ENCODE measurements at regions not wholly inside any gene's neighbourhood (a gene's known extent, or its start where the extent isn't known, plus 50 kb on each side); places are given as distances from the start of the nearest gene placed in this dataset.
"Not testable (repeated sequence)": the region's sequence is repeated elsewhere in the genome, so short reads cannot be mapped to it uniquely, and the experiment has no call there.

DNA sequence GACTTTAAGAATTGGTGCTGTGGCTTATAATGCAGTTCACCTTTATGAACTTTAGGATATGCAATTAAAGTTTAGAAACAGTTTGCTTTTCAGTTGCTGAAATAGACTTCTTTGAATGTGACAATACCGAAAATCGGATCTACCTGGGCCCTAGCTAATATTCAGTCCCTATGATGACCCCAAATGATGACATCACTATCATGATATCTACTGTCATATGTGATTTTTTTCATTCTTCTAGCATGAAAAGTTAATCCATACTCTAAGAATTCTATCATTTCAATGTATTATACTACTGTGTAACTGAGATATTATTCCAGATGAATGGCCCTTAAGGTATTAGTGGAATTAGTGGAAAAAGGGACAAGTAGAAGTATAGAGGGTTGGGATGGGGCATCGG, 487.2 kb upstream of the TUSC1 start:
- intact Hi-C loops (cut with DNase I): no loop called here
- DNase-seq (ENCODE audit: missing footprints) (no peak), ATAC-seq (no peak)

DNA sequence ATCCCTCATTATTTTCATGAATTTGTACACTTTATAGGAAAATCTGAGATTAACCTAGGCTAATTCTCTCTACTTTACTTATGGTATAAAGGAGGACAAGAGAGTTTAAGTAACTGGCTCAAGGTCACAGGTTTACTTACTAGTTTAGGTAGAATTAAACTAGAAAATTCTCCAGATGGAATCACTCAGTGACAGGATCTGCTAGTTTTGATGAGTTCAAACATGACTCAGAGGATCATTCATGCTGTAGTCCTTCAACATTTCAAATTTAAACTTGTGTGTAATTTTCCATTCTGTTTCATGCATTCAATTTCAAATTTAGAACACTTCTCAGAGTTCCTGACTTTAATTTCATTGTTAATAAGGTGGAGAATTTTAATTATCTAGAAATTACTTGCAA, 485.7 kb upstream of the TUSC1 start:
- intact Hi-C loops (cut with DNase I): no loop called here
- no peak for ATAC-seq
- DNase-seq (ENCODE audit: missing footprints): no peak

DNA sequence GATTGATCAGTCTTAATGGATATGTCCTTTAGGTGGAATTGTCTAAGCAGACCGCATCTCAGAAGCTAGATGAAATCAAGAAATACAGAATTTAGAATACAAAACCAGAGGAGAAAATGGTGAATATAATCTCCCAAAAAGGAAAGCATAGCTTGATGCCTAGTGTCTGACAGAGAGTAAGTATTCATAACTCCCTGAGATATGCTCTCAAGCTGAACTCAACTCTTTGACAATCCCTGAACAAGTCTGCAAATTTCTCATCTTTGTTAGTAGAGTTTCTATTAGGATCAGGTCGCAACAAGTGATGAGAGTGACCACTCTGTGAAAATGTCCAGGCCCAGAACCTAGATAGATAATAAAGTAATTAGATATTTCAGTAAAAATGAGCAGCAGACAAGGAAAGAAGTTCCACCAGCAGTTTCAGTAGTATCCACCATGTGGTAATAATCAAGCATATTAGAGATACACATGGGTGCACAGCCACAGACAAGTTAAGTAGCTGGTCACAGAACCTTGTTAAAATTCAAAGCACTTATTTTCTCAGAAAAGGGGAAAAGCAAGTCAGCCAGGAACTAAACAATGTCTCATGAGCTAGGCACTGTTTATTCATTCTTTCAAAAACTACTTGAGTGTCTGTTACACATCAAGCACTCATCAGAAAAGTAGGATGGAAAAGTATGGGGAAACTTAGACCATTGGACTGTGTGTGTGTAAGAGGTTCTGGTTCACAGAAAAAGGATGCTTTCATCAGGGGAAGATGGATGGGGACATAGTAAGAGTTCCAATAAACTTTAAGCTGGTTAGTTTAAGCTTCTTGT, 481.5 kb upstream of the TUSC1 start:
- intact Hi-C loops (cut with DNase I): no loop called here
- ATAC-seq (no peak), DNase-seq (ENCODE audit: missing footprints) (no peak)

- DNase-seq (ENCODE audit: missing footprints) (no peak), ATAC-seq (no peak)
- intact Hi-C loops (cut with DNase I): no loop called here
These were observed 480.4 kb upstream of the TUSC1 start for GRCh38 chr9:26158631-26159150.

GRCh38 chr9:26157411-26157810, 479.2 kb upstream of the TUSC1 start:
- ATAC-seq: no peak
- intact Hi-C loops (cut with DNase I): no loop called here
- no peak for DNase-seq (ENCODE audit: missing footprints)

DNA sequence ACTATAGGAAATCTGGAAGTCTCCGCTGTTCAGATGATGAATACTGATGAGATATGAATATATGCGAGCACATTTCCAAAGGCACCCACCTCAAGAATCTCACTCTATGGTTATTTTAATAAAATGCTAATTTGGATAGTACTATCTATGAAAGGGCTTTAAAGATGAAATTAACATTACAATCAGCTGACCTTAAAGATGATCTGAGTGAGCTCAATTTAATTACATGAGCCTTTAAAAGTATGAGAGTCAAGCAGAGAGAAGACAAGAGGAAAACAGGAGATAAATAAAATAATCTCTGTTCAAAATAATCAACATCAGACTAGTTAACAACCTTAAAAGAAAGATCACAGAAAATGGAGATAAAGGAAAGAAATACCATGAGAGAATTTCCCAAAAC, 474.1 kb upstream of the TUSC1 start:
- intact Hi-C loops (cut with DNase I): no loop called here
- DNase-seq (ENCODE audit: missing footprints) (no peak), ATAC-seq (no peak)

DNA sequence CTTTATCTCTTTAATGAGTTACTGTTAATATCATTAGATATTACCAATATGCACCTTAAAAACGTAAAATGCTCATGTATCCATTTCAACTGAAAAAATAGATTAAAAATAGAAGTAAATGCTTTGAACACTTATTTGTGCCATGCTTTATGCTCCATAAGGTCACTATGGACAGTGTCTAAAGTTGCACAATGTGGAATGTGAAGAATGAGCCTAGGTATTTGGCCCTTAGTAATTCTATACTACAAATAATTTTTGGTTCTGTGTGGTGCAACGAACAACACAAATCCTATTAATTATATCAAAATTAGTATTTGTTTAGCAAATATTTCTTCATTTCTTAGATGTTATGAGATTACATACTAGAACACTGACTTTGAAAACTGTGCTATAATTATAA, 469.9 kb upstream of the TUSC1 start:
- no peak for ATAC-seq
- no peak for DNase-seq (ENCODE audit: missing footprints)
- intact Hi-C loops (cut with DNase I): no loop called here

- no peak for DNase-seq (ENCODE audit: missing footprints)
- no peak for ATAC-seq
- intact Hi-C loops (cut with DNase I): no loop called here
These were observed 467.7 kb upstream of the TUSC1 start for GRCh38 chr9:26145938-26146337.

GRCh38 chr9:26142631-26143030, 464.4 kb upstream of the TUSC1 start:
- intact Hi-C loops (cut with DNase I): no loop called here
- no peak for DNase-seq (ENCODE audit: missing footprints)
- no peak for ATAC-seq

GRCh38 chr9:26142201-26142600, 464.0 kb upstream of the TUSC1 start:
- DNase-seq (ENCODE audit: missing footprints) (no peak), ATAC-seq (no peak)
- intact Hi-C loops (cut with DNase I): no loop called here

- no peak for ATAC-seq
- no peak for DNase-seq (ENCODE audit: missing footprints)
- intact Hi-C loops (cut with DNase I): no loop called here
These were observed 455.3 kb upstream of the TUSC1 start for GRCh38 chr9:26133537-26133936.

DNA sequence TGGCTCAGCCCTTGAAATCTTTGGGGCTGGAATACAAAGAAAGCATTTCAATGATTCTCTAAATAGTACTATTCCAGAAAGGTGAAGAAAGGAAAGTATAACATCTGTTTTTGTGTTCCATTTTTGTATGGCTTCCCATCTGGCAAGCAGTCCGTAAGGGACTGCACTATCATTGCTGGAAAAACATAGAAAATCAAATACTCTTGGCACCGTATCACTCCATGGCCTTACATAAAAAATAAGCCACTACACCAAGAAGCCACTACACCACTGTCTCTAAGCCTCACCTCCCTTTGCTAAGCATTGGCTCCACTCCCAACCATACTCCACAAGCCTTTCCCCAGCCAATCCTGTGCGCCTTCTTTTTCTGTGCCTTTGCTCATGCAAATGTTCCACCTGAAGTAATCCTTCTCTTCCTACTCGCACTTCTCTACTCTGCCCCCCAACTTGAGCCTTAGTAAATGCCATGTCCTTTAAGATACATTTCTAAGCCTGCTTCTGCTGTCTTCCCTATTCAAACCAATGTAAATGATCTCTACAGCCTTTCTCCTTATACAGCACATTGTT, 454.6 kb upstream of the TUSC1 start:
- intact Hi-C loops (cut with DNase I): no loop called here
- ATAC-seq: no peak

DNA sequence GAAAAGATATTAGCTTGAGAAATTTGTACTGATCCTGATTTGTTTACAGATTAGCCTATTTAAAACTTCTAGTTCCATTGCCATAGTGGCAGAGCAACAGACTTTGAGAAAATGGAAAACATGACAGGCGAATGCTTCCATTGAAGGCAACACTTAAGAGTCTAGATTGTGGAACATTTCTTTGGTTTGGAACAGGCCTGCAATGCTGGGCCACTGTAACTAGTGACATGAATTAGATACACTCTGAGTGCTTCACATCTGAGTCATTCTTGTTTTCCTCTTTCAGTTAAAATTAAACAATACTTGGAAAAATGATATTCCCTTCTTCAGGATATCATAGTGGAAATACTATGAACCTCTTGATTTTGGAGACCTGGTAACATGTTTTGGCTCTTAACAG, 453.6 kb upstream of the TUSC1 start:
- ATAC-seq (no peak), DNase-seq (ENCODE audit: missing footprints) (no peak)
- intact Hi-C loops (cut with DNase I): no loop called here

More for the DNA sequence above, 454.6 kb upstream of the TUSC1 start:
- DNase-seq (ENCODE audit: missing footprints): no peak

- intact Hi-C loops (cut with DNase I): no loop called here
These were observed 451.0 kb upstream of the TUSC1 start for GRCh38 chr9:26129217-26129616.

GRCh38 chr9:26125693-26126092, 447.4 kb upstream of the TUSC1 start:
- ATAC-seq (no peak), DNase-seq (ENCODE audit: missing footprints) (no peak)
- intact Hi-C loops (cut with DNase I): no loop called here

More at GRCh38 chr9:26129217-26129616, 451.0 kb upstream of the TUSC1 start:
- no peak for ATAC-seq
- DNase-seq (ENCODE audit: missing footprints): no peak

DNA sequence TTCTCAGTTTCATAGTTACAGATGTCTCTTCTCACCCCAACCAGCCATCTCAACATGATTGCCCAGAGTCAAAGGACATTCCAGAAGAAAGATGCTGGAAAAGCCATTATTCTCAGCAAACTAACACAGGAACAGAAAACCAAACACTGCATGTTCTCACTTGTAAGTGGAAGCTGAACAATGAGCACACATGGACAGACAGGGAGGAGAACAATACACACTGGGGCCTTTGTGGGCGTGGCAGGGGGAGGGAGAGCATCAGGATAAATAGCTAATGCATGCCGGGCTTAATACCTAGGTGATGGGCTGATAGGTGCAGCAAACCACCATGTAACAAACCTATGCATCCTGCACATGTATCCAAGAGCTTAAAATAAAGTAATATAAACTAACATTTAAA, 437.8 kb upstream of the TUSC1 start:
- intact Hi-C loops (cut with DNase I); DNase-seq (ENCODE audit: missing footprints); ATAC-seq: not testable (repeated sequence)

DNA sequence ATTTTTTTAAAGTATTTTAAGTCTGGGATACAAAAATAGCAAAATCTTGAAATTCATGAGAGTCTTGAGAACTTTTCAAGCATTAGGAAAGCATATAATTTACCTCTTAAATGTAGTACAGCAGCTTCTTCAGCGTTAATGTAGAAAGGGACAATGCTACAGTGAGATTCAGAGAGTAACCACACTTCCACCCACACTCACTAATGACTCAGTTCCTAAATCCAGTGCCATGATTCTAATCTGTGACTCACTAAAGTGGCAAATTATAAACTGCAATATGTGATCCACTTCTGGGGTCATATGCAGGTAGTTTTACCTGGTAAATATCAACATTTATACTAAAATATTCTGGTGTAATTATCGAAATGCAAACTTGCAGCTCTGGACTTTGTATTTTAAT, 434.5 kb upstream of the TUSC1 start:
- DNase-seq (ENCODE audit: missing footprints) (no peak), ATAC-seq (no peak)
- intact Hi-C loops (cut with DNase I): no loop called here

DNA sequence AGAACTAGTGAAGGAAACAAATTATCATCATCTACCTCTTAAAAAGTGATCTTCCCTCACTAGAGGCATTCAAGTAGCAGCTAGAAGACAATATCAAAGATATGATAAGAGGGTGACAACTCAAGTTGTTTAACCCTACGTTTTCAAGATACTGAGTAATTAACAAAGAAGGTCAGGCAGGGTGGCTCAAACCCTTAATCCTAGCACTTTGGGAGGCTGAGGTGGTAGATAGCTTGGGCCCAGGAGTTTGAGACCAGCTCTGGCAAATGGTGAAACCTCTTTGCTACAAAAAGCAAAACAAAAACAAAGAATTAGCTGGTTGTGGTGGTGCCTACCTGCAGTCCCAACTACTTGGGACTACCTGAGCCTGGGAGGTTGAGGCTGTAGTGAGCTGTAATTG, 408.2 kb upstream of the TUSC1 start:
- intact Hi-C loops (cut with DNase I): no loop called here
- ATAC-seq: no peak
- DNase-seq (ENCODE audit: missing footprints): no peak

GRCh38 chr9:26081847-26082246, 403.6 kb upstream of the TUSC1 start:
- intact Hi-C loops (cut with DNase I): no loop called here
- no peak for ATAC-seq
- DNase-seq (ENCODE audit: missing footprints): no peak

DNA sequence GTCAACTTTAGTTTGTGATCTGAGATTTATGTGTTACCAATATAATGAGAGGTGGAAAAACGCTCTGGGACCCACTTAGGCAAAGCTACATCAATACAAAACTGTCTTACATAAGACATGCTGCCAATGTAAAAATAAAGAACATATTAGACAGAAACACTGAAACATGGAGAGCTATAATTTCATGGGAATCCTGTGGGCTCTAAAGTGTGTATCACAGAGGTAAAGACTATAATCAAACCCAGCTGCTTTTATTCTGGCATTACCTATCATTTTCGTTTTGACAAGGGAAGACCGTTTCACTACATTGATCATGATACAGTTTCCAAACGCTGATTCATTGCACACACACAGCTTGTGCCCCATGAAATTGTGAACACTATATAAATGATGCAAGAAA, 400.5 kb upstream of the TUSC1 start:
- ATAC-seq (no peak), DNase-seq (ENCODE audit: missing footprints) (no peak)

GRCh38 chr9:26077860-26078259, 399.6 kb upstream of the TUSC1 start:
- ATAC-seq (no peak), DNase-seq (ENCODE audit: missing footprints) (no peak)
- intact Hi-C loops (cut with DNase I): no loop called here

More for the DNA sequence above, 400.5 kb upstream of the TUSC1 start:
- intact Hi-C loops (cut with DNase I): no loop called here

All from Right ventricle myocardium inferior (tissue), 1 donor.